ENCODE measurements at regions not wholly inside any gene's neighbourhood (a gene's known extent, or its start where the extent isn't known, plus 50 kb on each side); places are given as distances from the start of the nearest gene placed in this dataset.

DNA sequence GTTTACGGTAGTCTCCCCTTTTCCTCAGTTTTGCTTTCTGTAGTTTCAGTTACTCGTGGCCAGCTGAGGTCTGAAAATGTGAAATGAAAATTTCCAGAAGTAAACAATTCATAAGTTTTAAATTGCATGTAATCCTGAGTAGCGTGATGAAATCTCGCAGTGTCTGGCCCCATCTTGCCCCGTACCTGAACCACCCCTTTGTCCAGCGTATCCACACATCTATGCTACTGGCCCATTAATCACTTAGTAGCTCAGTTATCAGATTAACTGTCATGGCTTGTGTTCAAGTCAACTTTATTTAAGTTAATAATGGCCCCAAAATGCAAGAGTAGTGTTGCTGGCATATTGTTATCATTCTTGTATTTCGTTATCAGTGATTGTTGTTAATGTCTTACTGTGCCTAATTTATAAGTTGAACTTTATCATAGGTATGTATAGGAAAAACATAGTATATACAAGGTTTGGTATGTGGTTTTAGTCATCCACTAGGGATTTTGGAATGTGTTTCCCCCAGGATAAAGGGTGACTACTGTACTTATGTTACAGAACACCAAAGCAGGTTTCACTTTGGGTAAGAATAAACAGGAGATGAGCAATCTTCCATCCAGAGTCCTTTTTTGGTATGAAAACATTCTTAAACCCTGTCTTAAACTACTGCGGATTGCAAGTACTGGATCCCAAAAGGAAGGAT is 118.4 kb upstream of the KCNN2 start:
- in situ Hi-C loops (cut with HindIII; ENCODE audit: low pct_unique_long_range_greater_than_20kb, low sequenced_read_pairs) = no loop called here
- DNase-seq (ENCODE audit: low read depth) = no peak

- in situ Hi-C loops (cut with HindIII; ENCODE audit: low pct_unique_long_range_greater_than_20kb, low sequenced_read_pairs) = no loop called here
- DNase-seq (ENCODE audit: low read depth) = no peak
These were observed 117.9 kb upstream of the KCNN2 start for GRCh38 chr5:114243972-114244317.

DNA sequence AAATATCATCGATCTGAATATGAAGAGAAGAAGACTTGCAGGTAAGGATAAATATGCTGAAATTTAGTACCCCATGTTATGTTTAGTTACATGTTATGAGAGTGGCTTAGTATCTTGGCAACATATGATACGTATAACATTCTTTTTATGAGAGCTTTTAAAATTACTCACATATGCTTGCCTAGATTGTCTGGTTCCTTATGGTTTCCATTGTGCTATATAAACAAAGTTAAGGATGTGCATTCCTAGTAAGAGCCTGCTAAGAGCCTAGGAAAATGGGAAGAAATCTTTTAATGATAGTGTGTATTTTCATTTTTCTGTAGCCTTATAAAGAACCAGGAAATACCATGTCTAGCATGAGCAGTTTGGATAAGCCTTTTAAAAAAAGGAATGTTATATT is 112.0 kb upstream of the KCNN2 start:
- in situ Hi-C loops (cut with HindIII; ENCODE audit: low pct_unique_long_range_greater_than_20kb, low sequenced_read_pairs) = no loop called here
- no peak for DNase-seq (ENCODE audit: low read depth)

GRCh38 chr5:114250536-114250935 is 111.3 kb upstream of the KCNN2 start:
- in situ Hi-C loops (cut with HindIII; ENCODE audit: low pct_unique_long_range_greater_than_20kb, low sequenced_read_pairs) = no loop called here
- no peak for DNase-seq (ENCODE audit: low read depth)

GRCh38 chr5:114252226-114252625 is 109.6 kb upstream of the KCNN2 start:
- in situ Hi-C loops (cut with HindIII; ENCODE audit: low pct_unique_long_range_greater_than_20kb, low sequenced_read_pairs) = no loop called here
- DNase-seq (ENCODE audit: low read depth) = no peak

- no peak for DNase-seq (ENCODE audit: low read depth)
- in situ Hi-C loops (cut with HindIII; ENCODE audit: low pct_unique_long_range_greater_than_20kb, low sequenced_read_pairs) = no loop called here
These were observed 106.6 kb upstream of the KCNN2 start for GRCh38 chr5:114255260-114255659.

DNA sequence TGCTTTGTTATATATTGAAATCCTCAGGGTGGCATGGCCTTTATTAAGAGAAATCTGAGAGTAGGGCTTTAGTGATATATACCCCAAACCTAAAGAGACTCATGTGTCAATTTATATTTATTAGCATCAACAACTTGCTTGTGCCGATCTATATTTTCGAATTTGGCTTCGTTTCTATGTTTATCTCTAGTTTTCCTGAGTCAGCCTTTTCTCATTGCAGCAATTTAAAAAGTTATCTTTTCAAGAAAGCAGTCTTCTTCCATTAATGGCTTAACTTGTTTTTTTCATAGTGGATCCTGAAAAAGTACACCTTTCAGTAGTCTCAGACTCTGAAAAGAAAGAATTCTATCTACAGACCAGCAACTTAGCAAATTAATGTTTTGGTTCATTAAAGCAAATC is 99.9 kb upstream of the KCNN2 start:
- in situ Hi-C loops (cut with HindIII; ENCODE audit: low pct_unique_long_range_greater_than_20kb, low sequenced_read_pairs) = no loop called here
- DNase-seq (ENCODE audit: low read depth) = no peak

DNA sequence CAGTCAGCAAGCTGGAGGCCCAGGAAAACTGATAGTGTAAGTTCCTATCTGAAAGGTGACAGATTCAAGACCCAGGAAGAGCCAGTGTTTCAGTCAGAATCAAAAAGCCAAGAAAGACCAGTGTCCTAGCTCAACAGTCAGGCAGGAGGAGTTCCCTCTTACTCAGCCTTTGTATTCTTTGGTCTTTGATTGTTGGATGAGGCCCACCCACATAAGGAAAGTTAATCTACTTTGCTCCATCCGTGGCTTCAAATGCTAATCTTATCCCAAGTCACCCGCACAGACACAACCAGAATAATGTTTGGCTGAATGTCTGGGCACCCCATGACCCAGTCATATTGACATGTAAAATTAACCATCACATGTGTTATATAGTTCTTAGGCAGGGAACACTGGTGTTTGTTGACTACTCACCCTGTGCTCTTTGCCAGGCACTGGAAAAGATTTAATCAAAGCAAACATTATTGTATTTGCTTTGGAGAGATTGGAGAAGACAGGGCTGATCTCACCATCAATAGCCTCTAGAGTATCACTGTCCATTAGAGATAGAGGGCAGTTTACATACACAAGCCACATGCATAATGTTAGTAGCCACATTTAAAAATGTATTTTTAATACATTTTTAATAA is 96.3 kb upstream of the KCNN2 start:
- no peak for DNase-seq (ENCODE audit: low read depth)
- in situ Hi-C loops (cut with HindIII; ENCODE audit: low pct_unique_long_range_greater_than_20kb, low sequenced_read_pairs) = no loop called here

DNA sequence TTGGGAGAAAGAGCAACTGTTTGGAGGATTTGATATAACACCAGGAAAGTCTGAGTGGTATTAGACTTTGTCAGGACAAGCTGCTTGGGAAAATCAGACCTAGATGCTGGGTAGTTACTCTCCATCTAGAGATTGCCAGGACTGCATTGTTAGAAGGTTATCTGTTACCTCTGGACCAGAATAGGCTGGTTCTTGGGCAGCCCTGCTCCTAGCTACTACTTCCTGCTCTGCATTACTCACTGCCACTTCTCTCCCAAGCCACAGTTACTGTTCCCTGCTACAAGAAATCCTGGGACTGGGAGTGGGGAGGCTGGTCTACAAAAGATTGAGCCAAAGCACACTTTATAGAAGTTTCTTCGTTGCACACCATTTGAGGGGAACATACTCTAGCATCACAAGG is 95.5 kb upstream of the KCNN2 start:
- in situ Hi-C loops (cut with HindIII; ENCODE audit: low pct_unique_long_range_greater_than_20kb, low sequenced_read_pairs) = no loop called here
- DNase-seq (ENCODE audit: low read depth) = no peak

GRCh38 chr5:114296191-114296590 is 65.7 kb upstream of the KCNN2 start:
- no peak for DNase-seq (ENCODE audit: low read depth)
- in situ Hi-C loops (cut with HindIII; ENCODE audit: low pct_unique_long_range_greater_than_20kb, low sequenced_read_pairs) = no loop called here

- in situ Hi-C loops (cut with HindIII; ENCODE audit: low pct_unique_long_range_greater_than_20kb, low sequenced_read_pairs) = no loop called here
- DNase-seq (ENCODE audit: low read depth) = no peak
These were observed 64.0 kb upstream of the KCNN2 start for GRCh38 chr5:114297915-114298314.

DNA sequence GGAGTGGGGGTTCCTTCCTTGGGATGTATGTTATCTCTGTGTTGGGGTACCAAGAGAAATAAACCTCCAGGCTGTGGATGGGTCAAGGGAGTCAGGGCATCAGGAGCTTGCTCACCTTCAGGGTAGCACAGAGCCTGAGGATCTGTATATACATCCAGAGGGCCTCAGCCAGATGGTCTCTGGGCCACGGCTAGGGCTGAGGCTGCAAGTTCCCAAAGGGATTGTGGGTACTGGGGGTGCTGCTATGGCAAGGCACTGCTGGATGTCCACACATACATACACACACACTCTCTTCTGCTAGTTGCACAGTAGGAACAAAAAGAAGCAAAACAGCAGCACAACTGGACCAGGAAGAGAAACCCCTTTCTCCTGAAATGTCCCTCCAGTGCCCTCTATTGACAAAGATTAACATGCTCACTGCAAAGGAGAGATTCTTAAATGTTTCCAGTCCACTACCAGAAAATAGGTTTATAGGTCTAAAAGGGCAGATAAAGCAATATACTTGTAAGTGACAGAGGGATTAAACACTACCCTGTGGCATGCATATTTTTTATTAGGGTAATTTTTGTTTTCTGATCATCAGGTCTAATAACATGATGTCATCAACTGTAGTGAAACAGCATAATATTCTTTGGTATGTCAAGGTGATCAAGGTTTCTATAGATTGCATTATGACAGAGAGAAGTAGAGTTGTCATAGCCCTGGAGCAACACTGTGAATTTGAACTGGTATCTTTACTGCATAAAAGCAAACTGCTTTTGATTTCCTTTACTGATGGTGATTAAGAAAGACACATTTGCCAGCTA is 56.3 kb upstream of the KCNN2 start:
- peak; percentile 14 for DNase-seq (ENCODE audit: low read depth)
- in situ Hi-C loops (cut with HindIII; ENCODE audit: low pct_unique_long_range_greater_than_20kb, low sequenced_read_pairs) = no loop called here

- DNase-seq (ENCODE audit: low read depth) = no peak
- in situ Hi-C loops (cut with HindIII; ENCODE audit: low pct_unique_long_range_greater_than_20kb, low sequenced_read_pairs) = no loop called here
These were observed 53.9 kb upstream of the KCNN2 start for GRCh38 chr5:114308017-114308416.

DNA sequence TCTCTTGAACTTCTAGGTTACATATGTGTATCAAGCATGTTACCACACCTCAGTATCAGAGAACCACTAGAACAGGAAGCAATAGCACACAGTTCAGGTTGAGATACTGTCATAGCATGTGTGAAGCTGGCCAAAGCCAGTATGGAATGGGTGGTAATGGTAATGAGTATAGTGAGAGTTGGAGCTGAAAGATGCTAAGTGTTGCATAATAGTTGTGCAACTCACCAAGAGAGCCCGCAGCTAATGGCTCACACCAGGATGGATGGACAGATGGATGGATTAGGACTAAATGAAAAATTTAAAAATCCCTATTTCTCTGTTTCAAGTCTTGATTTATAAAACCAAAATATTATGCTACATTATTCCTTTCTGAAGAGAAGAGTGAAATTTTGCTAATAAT is 53.4 kb upstream of the KCNN2 start:
- DNase-seq (ENCODE audit: low read depth) = no peak
- in situ Hi-C loops (cut with HindIII; ENCODE audit: low pct_unique_long_range_greater_than_20kb, low sequenced_read_pairs) = no loop called here

DNA sequence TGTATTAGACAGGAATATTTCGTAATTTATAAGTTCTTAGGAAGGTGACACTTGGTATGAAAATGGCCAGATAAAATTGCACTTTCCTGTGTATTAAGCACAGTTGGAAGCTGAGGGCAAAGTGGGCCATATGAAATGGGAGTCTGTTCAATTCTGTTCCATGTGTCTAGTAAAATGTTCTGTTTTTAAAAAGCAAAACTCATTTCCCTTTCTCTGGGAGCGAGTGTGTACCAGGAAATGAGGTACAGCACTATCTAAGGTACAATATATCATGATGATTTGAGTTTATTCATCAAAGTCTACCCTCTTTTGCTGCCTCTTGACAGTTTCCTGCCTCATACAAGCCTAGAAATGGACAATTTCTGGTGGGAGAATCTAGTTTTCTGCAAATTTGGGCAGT is 51.2 kb upstream of the KCNN2 start:
- in situ Hi-C loops (cut with HindIII; ENCODE audit: low pct_unique_long_range_greater_than_20kb, low sequenced_read_pairs) = no loop called here
- no peak for DNase-seq (ENCODE audit: low read depth)

DNA sequence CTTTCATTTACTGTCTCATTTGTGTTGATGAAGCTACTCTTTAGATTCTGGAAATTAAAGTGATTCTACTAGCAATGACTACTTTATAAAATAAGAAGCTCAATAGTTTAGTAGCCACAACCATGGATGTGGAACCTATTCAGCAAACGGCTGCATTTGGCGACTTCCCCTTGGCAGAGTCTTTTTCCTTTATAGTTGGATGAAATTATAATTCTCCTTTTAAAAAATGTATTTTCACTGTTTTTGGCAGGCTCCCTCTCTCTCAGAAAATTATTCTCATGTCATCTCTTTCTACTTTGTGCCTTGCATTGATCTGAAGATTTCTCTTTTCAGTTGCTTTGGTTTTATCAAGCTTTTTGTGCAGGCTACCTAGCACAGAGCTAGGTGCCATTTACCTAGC is 50.6 kb upstream of the KCNN2 start:
- no peak for DNase-seq (ENCODE audit: low read depth)
- in situ Hi-C loops (cut with HindIII; ENCODE audit: low pct_unique_long_range_greater_than_20kb, low sequenced_read_pairs) = no loop called here

GRCh38 chr5:114311968-114312367 is 49.9 kb upstream of the KCNN2 start:
- in situ Hi-C loops (cut with HindIII; ENCODE audit: low pct_unique_long_range_greater_than_20kb, low sequenced_read_pairs) = no loop called here
- no peak for DNase-seq (ENCODE audit: low read depth)

All from Caki2 (cell line).